ENCODE measurements at regions not wholly inside any gene's neighbourhood (a gene's known extent, or its start where the extent isn't known, plus 50 kb on each side); places are given as distances from the start of the nearest gene placed in this dataset.

DNA sequence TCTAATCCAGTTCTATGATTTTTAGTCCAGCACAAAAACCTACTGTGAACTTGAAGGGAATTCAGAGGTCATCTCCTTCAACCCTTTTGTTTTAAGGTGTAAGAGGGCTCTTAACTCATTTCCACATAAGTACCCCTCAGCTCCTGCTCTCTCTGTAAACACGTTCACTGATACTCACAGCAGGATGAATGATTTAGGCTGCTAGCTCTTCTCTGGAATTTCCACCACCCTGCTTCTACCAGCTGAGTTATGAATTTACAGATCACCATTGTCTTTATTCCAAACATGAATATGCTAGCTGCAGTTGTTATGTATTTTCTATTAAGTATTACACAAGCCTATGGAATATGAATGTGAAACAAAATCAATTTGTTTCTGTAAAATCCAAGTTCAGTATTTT lies 101.3 kb upstream of the NANOGP8 start:
- H3K36me3 ChIP-seq (ENCODE audit: insufficient read depth, low read length) = no peaks in the 10 kb centered on the region
- H3K27ac ChIP-seq (ENCODE audit: low read depth, low read length) = no peak overlapping the region
- Mint-ChIP-seq H3K4me3 (ENCODE audit: unreplicated experiment) (no peak overlapping the region), H3K27me3 (ENCODE audit: low read depth, unreplicated experiment) (no peaks in the 10 kb centered on the region), H3K9me3 (ENCODE audit: unreplicated experiment) (peaks cover 6% of the 10 kb centered on the region), H3K36me3 (ENCODE audit: low read depth, unreplicated experiment) (no peaks in the 10 kb centered on the region), H3K4me1 (ENCODE audit: low read depth, unreplicated experiment) (peaks cover 3% of the 10 kb centered on the region), H3K27ac (ENCODE audit: unreplicated experiment) (no peak overlapping the region)
- FAIRE-seq (no peak), DNase-seq (ENCODE audit: low read depth) (no peak)
- H3K4me1 ChIP-seq (ENCODE audit: insufficient read depth, low read length) = no peaks in the 10 kb centered on the region
- H3K9ac ChIP-seq (ENCODE audit: low read length) = no peak overlapping the region
- H4K20me1 ChIP-seq (ENCODE audit: insufficient read depth, low read length) = no peaks in the 10 kb centered on the region
- no peaks in the 10 kb centered on the region for H3K79me2 ChIP-seq (ENCODE audit: insufficient read depth, low read length)
- H3K9me3 ChIP-seq (ENCODE audit: insufficient read depth, low read depth, low read length) = no peaks in the 10 kb centered on the region
- H3K4me3 ChIP-seq (ENCODE audit: insufficient read depth, low read depth, low read length) = no peak overlapping the region
- no peak overlapping the region for H2AFZ ChIP-seq (ENCODE audit: low read depth, low read length)
- TF ChIP-seq, protein P1, sequence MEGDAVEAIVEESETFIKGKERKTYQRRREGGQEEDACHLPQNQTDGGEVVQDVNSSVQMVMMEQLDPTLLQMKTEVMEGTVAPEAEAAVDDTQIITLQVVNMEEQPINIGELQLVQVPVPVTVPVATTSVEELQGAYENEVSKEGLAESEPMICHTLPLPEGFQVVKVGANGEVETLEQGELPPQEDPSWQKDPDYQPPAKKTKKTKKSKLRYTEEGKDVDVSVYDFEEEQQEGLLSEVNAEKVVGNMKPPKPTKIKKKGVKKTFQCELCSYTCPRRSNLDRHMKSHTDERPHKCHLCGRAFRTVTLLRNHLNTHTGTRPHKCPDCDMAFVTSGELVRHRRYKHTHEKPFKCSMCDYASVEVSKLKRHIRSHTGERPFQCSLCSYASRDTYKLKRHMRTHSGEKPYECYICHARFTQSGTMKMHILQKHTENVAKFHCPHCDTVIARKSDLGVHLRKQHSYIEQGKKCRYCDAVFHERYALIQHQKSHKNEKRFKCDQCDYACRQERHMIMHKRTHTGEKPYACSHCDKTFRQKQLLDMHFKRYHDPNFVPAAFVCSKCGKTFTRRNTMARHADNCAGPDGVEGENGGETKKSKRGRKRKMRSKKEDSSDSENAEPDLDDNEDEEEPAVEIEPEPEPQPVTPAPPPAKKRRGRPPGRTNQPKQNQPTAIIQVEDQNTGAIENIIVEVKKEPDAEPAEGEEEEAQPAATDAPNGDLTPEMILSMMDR (IDR thresholded peaks at IDR 0.05; ENCODE audit: insufficient read depth, low read depth, low read length) = no peak
- no peak for TF ChIP-seq EZH2 (IDR thresholded peaks at IDR 0.05; ENCODE audit: insufficient read depth, low read length)
- H3K4me2 ChIP-seq (ENCODE audit: low read length) = no peak overlapping the region
- H3K27me3 ChIP-seq (ENCODE audit: insufficient read depth, low read length) = no peaks in the 10 kb centered on the region

DNA sequence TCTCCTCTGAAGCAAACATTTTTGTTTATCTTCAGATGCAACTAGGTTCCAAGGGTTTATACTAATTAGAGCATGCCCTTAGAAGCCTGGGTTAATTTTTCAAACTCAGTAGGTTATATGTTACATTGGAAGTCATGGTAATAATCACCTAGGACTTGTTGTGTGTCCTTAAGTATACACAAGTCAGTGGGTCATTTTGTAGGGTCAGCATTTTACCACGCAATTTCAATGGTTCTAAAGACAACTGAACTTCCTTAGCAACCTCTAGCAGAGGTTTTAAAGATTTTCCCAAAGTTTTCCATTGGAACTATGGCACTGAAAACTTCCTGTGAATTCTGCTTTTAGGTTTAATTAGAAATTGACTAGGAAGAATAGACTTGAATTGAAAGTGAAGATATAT lies 99.6 kb upstream of the NANOGP8 start:
- H3K4me2 ChIP-seq (ENCODE audit: low read length) = no peak overlapping the region
- no peak overlapping the region for H3K27ac ChIP-seq (ENCODE audit: low read depth, low read length)
- FAIRE-seq (no peak), DNase-seq (ENCODE audit: low read depth) (no peak)
- Mint-ChIP-seq H3K36me3 (ENCODE audit: low read depth, unreplicated experiment) (no peaks in the 10 kb centered on the region), H3K4me1 (ENCODE audit: low read depth, unreplicated experiment) (peaks cover 4% of the 10 kb centered on the region), H3K9me3 (ENCODE audit: unreplicated experiment) (no peaks in the 10 kb centered on the region), H3K4me3 (ENCODE audit: unreplicated experiment) (no peak overlapping the region), H3K27me3 (ENCODE audit: low read depth, unreplicated experiment) (no peaks in the 10 kb centered on the region), H3K27ac (ENCODE audit: unreplicated experiment) (no peak overlapping the region)
- H4K20me1 ChIP-seq (ENCODE audit: insufficient read depth, low read length) = no peaks in the 10 kb centered on the region
- no peak overlapping the region for H3K9ac ChIP-seq (ENCODE audit: low read length)
- H3K36me3 ChIP-seq (ENCODE audit: insufficient read depth, low read length) = no peaks in the 10 kb centered on the region
- no peaks in the 10 kb centered on the region for H3K27me3 ChIP-seq (ENCODE audit: insufficient read depth, low read length)
- no peak for TF ChIP-seq EZH2 (IDR thresholded peaks at IDR 0.05; ENCODE audit: insufficient read depth, low read length)
- TF ChIP-seq, protein P1 (IDR thresholded peaks at IDR 0.05; ENCODE audit: insufficient read depth, low read depth, low read length) = no peak
- H3K4me1 ChIP-seq (ENCODE audit: insufficient read depth, low read length) = no peaks in the 10 kb centered on the region
- H3K4me3 ChIP-seq (ENCODE audit: insufficient read depth, low read depth, low read length) = no peak overlapping the region
- no peaks in the 10 kb centered on the region for H3K9me3 ChIP-seq (ENCODE audit: insufficient read depth, low read depth, low read length)
- H3K79me2 ChIP-seq (ENCODE audit: insufficient read depth, low read length) = no peaks in the 10 kb centered on the region
- no peak overlapping the region for H2AFZ ChIP-seq (ENCODE audit: low read depth, low read length)

DNA sequence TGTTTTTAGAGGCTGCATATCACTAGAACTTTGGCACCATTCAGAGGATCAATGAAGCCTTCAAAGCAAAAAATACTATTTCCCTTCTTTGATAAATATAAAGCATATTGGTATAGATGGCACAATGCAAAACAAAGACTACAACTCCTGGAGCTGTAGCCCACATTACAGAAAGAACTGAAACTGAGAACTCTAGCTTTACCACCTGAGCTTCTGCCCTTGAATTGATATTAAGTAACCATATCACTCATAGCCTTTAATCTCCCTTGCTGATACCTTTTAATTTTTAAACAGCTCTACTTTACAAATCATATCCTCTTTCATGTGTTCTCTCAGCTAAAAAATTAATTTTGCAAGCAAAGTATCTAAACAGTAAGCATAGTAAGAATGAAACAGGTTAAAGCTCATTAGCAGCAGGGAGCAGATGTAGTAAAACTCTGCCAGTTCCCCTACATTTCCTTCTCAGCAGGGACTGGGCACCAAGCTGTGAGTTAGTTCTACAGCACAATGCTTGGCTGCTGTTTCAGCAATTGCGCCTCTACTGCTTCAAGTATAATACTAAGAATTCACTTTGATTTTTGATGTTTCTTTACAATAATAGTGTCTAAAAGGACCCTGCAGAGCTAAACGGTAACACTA lies 97.9 kb upstream of the NANOGP8 start:
- Histone ChIP-seq H3K36me3 (ENCODE audit: insufficient read depth, low read length) (no peaks in the 10 kb centered on the region), H4K20me1 (ENCODE audit: insufficient read depth, low read length) (no peaks in the 10 kb centered on the region), H2AFZ (ENCODE audit: low read depth, low read length) (no peak overlapping the region), H3K79me2 (ENCODE audit: insufficient read depth, low read length) (no peaks in the 10 kb centered on the region), H3K4me2 (ENCODE audit: low read length) (no peak overlapping the region), H3K9ac (ENCODE audit: low read length) (no peak overlapping the region), H3K4me3 (ENCODE audit: insufficient read depth, low read depth, low read length) (no peak overlapping the region), H3K27me3 (ENCODE audit: insufficient read depth, low read length) (no peaks in the 10 kb centered on the region), H3K4me1 (ENCODE audit: insufficient read depth, low read length) (no peaks in the 10 kb centered on the region), H3K9me3 (ENCODE audit: insufficient read depth, low read depth, low read length) (no peaks in the 10 kb centered on the region), H3K27ac (ENCODE audit: low read depth, low read length) (no peak overlapping the region)
- H3K27me3 Mint-ChIP-seq (ENCODE audit: low read depth, unreplicated experiment) = no peaks in the 10 kb centered on the region
- no peaks in the 10 kb centered on the region for H3K36me3 Mint-ChIP-seq (ENCODE audit: low read depth, unreplicated experiment)
- H3K9me3 Mint-ChIP-seq (ENCODE audit: unreplicated experiment) = no peaks in the 10 kb centered on the region
- H3K4me3 Mint-ChIP-seq (ENCODE audit: unreplicated experiment) = no peak overlapping the region
- TF ChIP-seq, protein P1 (IDR thresholded peaks at IDR 0.05; ENCODE audit: insufficient read depth, low read depth, low read length) = no peak
- TF ChIP-seq EZH2 (IDR thresholded peaks at IDR 0.05; ENCODE audit: insufficient read depth, low read length) = no peak
- H3K4me1 Mint-ChIP-seq (ENCODE audit: low read depth, unreplicated experiment) = peaks cover 4% of the 10 kb centered on the region
- DNase-seq (ENCODE audit: low read depth) (no peak), FAIRE-seq (no peak)
- no peak overlapping the region for H3K27ac Mint-ChIP-seq (ENCODE audit: unreplicated experiment)
